NCI-H2029 treated with DMSO at 0.1 percent for 48 hours (cell line): ENCODE measurements at regions not wholly inside any gene's neighbourhood (a gene's known extent, or its start where the extent isn't known, plus 50 kb on each side); places are given as distances from the start of the nearest gene placed in this dataset.
A peak's percentile ranks its signal among the peaks of the same experiment; 100 is the strongest.
"Not testable (repeated sequence)": the region's sequence is repeated elsewhere in the genome, so short reads cannot be mapped to it uniquely, and the experiment has no call there.

Experiments
- DNase-seq: peaks from one replicate; lab custom pipeline; 2025; lab: John Stamatoyannopoulos, UW

GRCh38 chr2:121049950-121050585 lies 234.9 kb downstream of the TFCP2L1 start:
- DNase-seq, result no peak

GRCh38 chr2:121051311-121051710 lies 233.7 kb downstream of the TFCP2L1 start:
- no peak for DNase-seq

GRCh38 chr2:121052023-121052422 lies 233.0 kb downstream of the TFCP2L1 start:
- no peak for DNase-seq

- peak; percentile 69 for DNase-seq
These were observed 232.5 kb downstream of the TFCP2L1 start for GRCh38 chr2:121052521-121052920.

GRCh38 chr2:121055088-121055487 lies 229.9 kb downstream of the TFCP2L1 start:
- no peak for DNase-seq

GRCh38 chr2:121055501-121055900 lies 229.5 kb downstream of the TFCP2L1 start:
- no peak for DNase-seq

GRCh38 chr2:121058852-121059558 lies 226.0 kb downstream of the TFCP2L1 start:
- no peak for DNase-seq

GRCh38 chr2:121059651-121060649 lies 225.1 kb downstream of the TFCP2L1 start:
- no peak for DNase-seq

GRCh38 chr2:121061633-121062032 lies 223.4 kb downstream of the TFCP2L1 start:
- no peak for DNase-seq

- no peak for DNase-seq
These were observed 221.5 kb downstream of the TFCP2L1 start for GRCh38 chr2:121063471-121063870.

- no peak for DNase-seq
These were observed 220.8 kb downstream of the TFCP2L1 start for GRCh38 chr2:121064186-121064585.

GRCh38 chr2:121065239-121065638 lies 219.8 kb downstream of the TFCP2L1 start:
- DNase-seq, result no peak

GRCh38 chr2:121066526-121066925 lies 218.5 kb downstream of the TFCP2L1 start:
- DNase-seq, result no peak

GRCh38 chr2:121068851-121069250 lies 216.2 kb downstream of the TFCP2L1 start:
- DNase-seq, result no peak

GRCh38 chr2:121069434-121069969 lies 215.5 kb downstream of the TFCP2L1 start:
- no peak for DNase-seq

- not testable (repeated sequence) for DNase-seq
These were observed 214.9 kb downstream of the TFCP2L1 start for GRCh38 chr2:121070061-121070460.

- peak; percentile 40 for DNase-seq
These were observed 213.9 kb downstream of the TFCP2L1 start for GRCh38 chr2:121071034-121071504.

- DNase-seq, result no peak
These were observed 212.2 kb downstream of the TFCP2L1 start for GRCh38 chr2:121072784-121073183.

- DNase-seq, result no peak
These were observed 211.4 kb downstream of the TFCP2L1 start for GRCh38 chr2:121073320-121074210.

GRCh38 chr2:121074293-121074932 lies 210.6 kb downstream of the TFCP2L1 start:
- DNase-seq, result no peak
